ENCODE measurements at regions not wholly inside any gene's neighbourhood (a gene's known extent, or its start where the extent isn't known, plus 50 kb on each side); places are given as distances from the start of the nearest gene placed in this dataset.

DNA sequence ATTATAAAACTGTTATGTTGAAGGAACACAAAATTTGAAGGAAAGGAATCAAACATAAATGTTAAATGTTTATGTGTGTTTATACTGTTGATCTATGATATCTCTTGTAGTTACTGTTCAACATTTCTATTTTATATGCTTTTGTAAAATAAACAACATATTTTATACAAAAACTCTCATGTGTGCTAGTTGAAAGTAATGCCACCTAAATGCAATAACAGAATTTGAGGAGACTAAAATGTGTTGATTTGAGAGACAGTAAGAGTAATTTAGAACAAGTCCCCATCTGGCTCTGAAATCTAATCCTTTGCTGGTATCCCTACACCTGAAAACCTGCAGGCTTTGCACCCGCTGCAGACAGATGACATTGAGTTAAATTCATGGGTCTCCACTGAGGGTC lies 95.7 kb upstream of the TOP3B start:
- DNase-seq (ENCODE audit: low spot score): no peak

DNA sequence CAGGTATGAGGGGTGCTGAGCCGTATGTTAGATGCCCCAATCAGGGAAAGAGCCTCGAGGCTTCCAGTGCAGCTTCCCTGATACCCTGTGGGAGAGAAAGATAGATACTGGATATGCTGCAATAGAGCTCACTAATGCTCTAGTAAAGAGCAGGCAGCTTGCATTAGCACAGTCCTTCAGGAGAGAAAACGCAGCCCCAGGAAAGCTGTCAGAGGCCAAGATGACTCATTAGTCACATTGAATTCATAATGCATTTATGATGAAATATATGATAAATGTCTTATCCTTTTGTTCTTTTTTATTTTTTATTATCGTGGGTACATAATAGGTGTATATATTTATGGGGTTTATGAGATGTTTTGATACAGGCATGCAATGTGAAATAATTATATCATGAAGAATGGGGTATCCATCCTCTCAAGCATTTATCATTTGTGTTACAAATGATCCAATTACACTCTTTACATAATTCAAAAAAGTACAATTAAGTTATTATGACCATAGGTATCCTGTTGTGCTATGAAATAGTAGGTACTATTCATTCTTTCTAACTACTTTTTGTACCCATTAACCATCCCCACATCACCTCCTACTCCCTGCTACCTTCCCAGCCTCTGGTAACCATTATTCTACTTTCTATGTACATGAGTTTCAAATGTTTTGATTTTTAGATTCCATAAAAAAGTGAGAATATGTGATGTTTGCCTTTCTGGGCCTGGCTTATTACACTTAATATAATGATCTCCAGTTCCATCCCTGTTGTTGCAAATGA lies 94.5 kb upstream of the TOP3B start:
- DNase-seq (ENCODE audit: low spot score): no peak

DNA sequence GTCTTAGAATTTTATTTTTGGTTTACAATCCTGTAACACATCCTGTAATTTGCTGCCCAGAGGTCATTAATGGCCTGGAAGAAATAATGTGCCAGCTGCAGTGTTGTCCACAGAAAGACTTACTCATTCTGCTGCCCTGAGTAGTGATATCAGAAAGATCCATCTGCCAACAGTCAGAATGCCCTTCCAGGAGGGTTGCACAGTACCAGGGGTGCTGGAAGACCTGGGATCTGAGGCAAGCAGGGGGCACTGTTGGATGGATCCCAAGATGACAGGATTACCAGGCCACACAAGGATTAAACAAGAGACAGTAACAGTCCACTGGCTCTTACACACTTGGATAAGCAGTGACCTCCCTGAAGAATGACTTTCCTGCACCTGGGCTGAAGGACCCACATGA lies 93.8 kb upstream of the TOP3B start:
- no peak for DNase-seq (ENCODE audit: low spot score)

DNA sequence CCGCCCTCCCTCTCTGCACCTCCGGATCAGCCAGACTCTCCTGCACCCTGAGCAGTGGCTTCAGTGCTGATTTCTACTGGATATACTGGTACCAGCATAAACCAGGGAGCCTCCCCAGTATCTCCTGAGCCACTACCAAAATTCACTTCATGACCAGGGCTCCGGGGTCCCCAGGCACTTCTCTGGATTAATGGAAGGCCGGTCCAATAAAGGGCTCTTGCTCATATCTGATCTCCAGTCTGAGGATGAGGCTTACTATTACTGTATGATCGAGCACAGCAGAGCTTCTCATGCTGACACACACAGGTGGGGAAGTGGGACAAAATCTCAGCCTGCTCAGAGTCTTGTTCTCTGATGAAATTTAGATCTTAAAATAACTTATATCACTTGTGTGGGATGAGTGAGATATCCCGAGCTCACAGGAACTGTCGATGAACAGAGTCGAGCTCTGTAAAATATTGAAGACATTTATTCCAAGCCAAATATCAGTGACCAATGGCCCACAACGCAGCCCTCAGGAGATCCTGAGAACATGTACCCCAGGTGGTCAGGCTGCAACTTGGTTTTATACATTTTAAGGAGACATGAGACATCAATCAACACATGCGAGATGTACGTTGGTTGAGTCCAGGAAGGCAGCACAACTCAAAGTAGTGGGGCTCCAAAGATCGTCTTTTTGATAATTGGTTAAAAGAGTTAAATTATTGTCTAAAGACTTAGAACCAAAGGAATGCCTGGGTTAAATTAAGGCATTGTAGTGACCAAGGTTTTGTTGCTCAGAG lies 93.0 kb upstream of the TOP3B start:
- DNase-seq (ENCODE audit: low spot score): no peak

DNA sequence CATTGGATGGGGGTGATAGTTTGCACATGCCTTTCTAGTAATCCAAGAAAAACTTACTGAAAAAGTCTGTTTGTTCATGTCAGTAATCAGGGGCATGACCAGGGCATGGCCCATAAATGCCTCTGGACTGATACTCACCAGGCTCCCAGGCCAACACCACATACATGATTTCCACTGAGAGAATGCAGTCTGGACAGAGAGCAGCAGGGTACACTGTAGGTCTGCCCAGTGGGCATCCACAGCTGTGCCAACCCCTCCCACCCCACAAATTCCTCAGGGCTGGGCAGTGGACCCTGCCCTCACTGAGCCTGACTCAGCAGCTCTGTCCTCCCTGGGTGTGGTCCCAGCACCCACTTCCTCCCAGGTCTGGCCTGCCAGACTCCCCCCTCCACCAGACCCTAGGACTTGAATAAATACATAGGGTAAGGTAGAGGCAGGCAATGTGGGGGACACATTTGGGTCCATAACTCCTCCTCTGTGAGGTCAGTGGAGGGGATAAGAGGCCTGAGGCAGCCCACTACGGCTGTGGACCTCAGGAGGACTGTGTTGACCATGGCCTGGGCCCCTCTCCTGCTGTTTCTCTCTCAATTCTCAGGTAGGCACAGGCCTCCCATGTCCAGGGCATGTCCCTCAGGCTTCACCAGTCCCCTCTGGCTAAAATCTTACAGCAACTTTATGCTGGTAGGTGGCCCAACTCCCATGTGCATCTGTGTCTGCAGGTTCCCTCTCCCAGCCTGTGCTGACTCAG lies 92.2 kb upstream of the TOP3B start:
- no peak for DNase-seq (ENCODE audit: low spot score)

DNA sequence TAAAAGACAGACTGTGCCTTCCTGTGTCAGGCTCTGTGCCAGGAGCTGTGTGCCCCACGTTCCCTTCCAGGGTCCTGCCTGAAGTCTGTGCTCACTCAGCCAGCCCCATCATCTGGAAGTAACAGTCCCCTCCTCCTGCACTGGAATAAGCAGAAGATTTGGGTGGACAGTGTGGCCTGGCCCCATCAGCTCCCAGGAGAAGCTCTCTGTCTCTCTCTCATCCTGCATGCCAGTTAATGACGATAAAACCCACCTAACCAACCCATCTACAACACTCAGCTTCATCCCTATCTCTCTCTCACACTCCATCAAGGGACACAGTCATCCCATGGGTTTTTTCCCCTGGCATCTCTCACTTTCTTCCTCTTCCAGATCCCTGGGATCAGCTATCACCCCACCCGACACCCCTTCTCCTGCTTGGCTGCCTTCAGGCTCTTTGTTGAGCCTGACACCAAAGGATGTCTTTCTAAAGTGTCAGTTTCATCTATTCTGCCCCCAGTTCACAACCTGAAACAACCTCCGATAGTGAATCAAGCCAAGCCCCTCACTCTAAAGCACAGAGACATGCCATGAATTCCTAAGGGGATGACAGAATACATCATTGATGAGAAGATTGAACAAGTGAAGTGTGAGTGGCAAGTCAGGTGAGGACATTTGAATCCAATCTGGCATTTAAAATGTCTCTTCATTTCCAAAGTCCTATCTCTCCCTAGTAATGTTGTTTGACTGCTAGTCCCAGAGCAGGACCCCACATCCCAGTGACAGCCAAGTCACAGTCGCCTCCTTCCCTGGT lies 91.4 kb upstream of the TOP3B start:
- no peak for DNase-seq (ENCODE audit: low spot score)

DNA sequence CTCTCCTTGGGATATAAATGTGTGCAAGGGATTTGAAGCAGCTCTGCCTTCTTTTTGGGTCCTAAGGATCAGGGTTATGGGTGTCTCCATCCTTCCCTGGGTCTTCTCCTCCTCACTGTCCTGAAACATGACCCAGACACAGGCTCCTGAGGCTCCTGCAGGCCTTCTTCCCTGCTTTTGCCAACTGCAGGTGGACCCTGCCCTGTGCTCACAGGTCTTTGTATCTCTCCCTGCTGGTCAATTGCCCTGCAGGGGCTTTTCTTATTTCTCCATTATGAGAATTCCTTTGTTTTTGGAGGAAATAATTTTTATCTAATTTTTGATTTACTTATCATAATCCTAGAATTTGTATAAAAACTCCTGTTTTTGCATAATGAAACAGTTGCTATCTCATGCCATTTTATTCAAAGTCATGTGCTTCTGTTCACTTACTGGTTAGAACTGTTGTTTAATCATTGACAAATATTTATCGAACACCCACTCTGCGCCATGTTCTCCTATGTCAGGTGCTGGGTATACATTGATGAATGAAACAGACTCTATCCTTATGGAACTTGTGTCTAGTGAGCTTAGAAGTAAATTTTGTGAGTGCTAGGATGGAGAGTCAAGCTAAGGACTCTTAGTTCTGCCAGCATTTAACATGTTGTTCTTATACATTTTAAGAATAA lies 89.7 kb upstream of the TOP3B start:
- DNase-seq (ENCODE audit: low spot score): no peak

DNA sequence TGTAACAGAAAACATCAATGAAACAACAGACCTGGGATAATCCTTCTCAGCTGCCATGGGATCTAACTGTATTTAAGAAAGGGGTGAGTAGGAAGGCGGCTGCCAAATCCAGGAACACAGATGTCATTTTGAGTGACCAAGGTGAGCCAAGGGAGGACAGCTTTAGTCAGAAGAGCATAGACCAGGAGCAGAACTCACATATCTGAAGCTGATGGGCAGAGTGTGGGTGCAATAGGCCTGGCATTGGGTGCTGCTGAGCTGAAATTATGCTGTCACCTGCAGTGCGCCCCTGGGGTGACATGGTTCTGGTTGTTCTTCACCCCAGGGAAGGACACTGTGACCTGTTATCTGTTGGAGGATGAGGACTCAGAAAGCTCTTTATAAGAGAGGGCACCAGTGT lies 88.9 kb upstream of the TOP3B start:
- DNase-seq (ENCODE audit: low spot score): no peak

DNA sequence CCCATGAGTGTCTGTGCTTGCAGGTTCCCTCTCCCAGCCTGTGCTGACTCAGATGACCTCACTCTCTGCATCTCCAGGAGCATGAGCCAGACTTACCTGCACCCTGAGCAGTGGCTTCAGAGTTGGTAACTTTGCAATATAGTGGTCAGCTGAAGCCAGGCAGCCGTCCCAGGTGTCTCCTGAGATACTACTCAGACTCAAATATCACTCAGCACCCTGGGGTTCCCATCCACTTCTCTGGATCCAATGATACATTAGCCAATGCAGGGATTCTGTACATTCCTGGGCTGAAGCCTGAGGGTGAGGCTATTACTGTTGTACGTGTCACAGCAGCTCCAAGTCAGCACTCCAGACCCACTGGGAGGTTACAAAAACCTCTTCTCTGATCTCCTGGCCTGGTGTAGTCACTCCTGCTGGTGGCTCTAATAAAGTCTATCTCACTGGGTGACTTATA lies 87.8 kb upstream of the TOP3B start:
- DNase-seq (ENCODE audit: low spot score): no peak

DNA sequence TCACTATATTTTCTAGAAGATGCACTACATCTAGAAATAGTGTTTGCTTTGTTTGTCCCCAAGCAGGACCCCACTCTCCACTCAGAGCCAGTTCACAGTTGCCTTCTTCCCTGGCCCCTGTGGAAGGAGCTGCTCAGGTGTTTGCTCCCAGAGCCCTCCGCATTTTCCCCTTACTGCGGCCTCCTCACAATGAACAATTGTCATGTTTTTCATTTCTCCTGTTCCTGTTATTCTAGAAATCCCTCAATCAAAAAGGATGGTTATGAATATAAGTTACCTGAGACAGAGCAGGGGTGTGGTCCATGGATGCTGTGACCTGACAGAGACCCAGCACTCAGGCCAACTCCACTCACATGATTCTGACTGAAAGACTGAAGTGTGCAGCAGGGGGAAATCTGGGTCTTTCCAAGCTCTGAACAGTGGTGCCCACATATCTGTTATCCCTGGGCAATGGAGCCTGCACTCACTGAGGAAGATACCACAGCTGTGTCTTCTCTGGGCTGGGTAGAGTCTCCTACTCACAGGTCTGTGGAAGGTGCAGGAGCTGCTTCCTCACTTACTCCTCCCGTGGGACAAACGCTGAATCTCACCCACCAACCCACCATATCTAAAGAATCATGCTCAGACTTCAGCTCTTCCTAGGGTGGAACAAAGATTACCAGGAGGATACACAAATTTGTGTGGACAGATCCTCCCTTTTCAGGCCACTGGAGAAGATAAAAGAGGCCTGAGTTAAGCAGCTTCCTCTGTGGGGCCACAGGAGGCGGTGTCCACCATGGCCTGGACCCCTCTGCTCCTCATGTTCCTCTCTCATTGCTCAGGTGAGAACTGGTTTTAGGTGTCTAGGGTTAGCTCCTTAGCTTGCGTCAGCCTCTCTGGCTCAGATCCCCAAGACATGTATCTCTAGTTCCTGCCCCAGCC lies 87.1 kb upstream of the TOP3B start:
- no peak for DNase-seq (ENCODE audit: low spot score)

DNA sequence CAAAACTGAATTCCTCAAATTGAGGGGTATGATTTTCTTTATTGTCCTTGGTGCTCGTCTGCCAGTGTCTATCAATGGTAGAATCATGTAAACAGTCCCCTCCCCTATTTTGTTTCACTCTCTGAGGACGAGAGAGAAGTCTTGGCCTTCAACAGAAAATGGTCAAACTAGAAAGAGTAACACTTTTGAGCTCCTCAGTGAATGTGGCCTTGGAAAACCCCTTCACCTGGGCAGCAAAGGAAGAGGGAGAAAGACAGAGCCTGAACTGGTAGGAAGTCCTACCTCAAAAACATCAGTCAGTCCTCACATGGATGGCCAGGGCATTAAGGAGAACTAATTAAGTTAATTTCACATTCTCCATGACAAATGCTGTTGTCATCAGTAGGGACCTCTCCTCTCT lies 86.1 kb upstream of the TOP3B start:
- DNase-seq (ENCODE audit: low spot score): no peak

DNA sequence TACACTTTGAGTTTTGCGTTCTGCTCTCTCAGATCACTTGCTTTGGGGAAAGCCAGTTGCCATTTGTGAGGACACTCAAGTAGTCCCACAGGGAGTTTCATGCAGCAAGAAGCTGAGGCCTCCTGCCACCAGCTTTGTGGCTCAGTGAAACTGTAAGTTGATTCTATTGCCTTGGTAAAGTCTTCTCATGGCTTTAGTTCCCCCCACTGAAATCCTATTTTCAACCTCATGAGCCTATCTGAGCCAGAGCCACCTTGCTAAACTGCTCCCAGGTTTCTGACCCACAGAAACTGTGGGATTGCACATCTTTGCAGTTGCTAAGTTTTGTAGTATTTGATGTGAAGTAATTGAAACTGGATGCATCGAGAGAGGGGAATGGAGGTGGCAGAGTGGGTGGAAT lies 85.4 kb upstream of the TOP3B start:
- no peak for DNase-seq (ENCODE audit: low spot score)

DNA sequence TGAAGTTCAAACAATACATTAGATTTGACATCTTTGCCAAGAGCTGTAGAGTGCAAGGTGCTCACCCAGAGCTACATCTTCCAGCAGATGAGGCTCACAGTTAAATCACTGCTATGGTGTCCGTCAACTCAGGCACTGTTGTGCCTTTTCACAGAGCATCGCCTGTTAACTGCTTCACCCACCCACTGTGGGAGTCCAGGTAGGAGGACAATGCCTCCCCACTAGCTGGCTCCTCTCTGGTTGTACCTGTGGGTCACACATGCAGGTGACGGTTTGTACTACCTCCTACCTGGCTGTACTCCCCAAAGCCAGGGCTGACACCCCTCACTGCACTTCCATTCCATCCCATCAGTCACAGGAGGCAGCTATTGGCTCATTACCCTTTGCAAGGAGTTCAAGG lies 84.6 kb upstream of the TOP3B start:
- no peak for DNase-seq (ENCODE audit: low spot score)

DNA sequence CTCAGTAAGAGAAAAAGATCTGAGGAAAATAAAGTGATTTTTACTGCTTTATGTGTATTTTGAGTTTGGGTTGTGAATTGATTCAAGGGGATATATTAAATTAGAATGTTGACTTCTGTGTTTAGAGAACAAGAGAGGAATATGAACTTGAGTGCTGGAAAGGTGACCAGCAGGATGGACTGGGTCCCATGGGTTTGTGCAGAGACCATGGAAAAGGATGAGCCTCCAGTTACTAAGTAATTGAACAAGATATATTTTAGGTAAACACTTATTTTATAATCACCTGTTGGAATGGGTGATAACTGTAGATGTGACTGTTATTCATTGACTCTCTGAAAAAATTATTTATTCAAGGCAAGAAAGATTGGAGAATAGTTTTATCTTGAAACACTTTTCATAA lies 82.0 kb upstream of the TOP3B start:
- DNase-seq (ENCODE audit: low spot score): no peak

DNA sequence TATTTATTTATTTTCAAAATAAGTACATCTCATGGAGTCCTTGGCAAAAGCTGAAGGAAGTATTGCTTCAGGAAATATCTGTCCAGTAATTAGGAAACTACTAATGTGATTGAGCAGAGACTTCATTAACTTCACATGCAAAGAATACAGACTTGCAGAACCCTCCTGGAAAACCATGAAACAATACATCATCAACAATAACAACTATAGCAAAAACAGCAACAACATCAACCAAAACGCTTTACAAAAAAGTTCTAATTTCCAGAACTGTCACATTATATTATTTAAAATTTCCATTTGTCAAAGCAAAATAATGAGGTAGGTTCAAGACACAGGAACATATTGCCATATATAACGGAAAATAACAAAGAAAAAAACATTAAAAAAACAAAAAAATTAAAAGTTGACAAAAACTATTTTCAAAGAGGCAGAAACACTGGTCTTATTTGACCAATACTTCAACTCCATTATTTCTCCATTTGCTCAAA lies 79.8 kb upstream of the TOP3B start:
- no peak for DNase-seq (ENCODE audit: low spot score)

DNA sequence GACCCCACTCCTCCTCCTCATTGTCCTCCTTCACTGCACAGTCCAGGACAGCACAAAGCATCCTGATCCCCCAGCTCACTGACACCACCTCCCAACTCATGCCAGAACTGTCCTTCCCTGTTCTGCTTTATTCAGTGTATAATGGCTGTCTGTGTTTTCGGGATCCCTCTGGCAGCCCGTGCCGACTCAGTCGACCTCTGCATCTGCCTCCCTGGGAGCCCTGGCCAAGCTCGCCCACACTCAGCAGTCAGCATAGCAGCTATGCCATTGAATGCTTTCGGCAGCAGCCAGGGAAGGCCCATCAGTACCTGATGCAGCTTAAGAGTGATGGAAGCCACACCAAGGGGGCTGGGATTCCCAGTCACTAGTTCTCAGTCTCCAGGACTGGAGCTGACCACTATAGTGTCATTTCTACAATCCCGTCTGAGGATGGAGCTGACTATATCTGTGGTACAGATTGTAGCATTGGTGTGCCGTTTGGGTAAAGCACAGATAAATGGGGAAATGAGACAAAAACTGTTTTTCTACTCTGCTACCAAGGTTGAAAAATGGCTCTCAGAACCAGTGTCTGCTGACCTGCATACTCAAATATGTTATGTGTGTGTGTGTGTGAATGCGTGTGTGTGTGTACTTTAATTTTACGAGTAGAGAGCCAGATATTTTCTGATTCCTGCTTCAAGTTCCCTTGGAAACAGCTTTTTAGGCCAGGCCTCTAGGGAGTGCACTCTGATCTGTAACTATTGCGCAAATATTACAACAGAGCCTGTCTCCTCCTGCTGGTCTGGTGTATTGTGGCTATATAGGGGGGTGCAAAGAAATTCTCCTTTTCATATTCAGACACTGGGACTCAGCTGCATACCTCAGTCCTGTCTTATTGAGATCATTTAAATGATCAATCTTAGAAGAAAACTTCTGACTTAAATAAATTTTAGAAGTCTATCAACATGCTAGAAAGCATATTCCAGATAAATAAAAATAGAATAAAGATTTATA lies 78.8 kb upstream of the TOP3B start:
- DNase-seq (ENCODE audit: low spot score): no peak

DNA sequence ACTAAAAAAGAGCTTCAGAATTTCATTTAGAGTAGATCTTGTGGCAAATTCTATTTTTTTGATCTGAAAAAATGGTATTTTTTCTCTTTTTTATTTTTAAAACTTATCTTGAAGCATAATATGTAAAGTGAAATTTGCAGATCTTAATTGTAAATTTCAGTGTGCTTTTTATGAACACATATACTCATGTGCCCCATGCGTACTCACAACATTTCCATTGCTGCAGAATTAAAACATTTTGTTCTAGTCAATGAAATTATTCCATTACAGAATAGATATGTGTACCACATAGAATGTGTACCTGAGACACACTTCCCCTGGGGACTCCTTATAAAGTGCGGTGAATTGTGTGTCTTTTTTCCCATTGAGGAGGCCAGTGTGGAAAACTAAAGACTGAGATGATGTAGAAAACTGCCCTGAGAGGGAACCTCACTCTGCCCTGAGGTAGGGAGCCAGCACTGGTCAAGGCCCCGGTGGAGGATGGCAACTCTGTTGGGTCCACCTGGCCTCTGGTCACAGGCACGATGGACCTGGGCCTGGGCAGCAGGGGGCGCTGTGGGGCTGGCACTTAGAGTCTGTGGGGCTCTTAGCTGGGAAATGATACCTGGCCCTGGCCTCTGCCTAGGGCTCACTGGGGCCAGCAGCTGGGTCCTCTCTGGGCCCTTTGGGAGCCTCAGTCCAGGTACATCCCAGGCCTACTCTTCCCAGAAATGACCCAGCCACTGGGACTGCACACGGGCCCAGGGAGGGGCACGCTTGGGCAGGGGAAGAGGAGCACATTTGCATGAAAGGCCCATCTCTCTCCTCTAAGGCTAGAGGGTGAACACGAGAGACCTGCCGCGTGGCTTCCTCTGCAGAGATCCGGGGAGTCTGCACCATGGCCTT lies 77.9 kb upstream of the TOP3B start:
- DNase-seq (ENCODE audit: low spot score): peak; percentile 17

Data from SK-N-DZ (cell line).